Prostate gland (tissue), 2 donors: ENCODE measurements at regions not wholly inside any gene's neighbourhood (a gene's known extent, or its start where the extent isn't known, plus 50 kb on each side); places are given as distances from the start of the nearest gene placed in this dataset.

ENCODE experiments used
- DNase-seq: peaks from one replicate; pipeline ENCODE4 v3.0.0-alpha.2; 2019; ENCODE audit warnings: low spot score
- H3K27ac ChIP-seq, 2 donors: fragments of 200-600 bp; sonication (generic); 2 replicates each; pipeline ENCODE4 v1.5.1; 2017 to 2019
- H3K27me3 ChIP-seq: fragments of 200-600 bp; sonication (generic); replicated peaks from 2 replicates; pipeline ENCODE4 v1.5.1; 2019; ENCODE audit not compliant: insufficient read depth
- H3K36me3 ChIP-seq, 2 donors: fragments of 200-600 bp; sonication (generic); 1 replicate in 1 of 2; 2 replicates in 1 of 2; pipeline versions ENCODE4 v1.5.1 to v1.8.1; 2017 to 2019
- H3K4me1 ChIP-seq: fragments of 200-600 bp; sonication (generic); replicated peaks from 2 replicates; pipeline ENCODE4 v1.5.1; 2019
- H3K4me3 ChIP-seq, 2 donors: fragments of 200-600 bp; sonication (generic); 2 replicates each; pipeline ENCODE4 v1.5.1; 2017 to 2019
- H3K9me3 ChIP-seq: fragments of 200-600 bp; sonication (generic); 2 replicates; pipeline ENCODE4 v1.5.1; 2017
- POLR2A ChIP-seq: fragments of 450-650 bp; IDR thresholded peaks from one replicate; pipeline ENCODE4 v1.6.1; 2016; ENCODE audit warnings: antibody characterized with exemption, mild to moderate bottlenecking
- POLR2AphosphoS5 ChIP-seq: sonication (generic); formaldehyde crosslinking; IDR thresholded peaks from one replicate; pipeline ENCODE4 v1.6.1; 2017; ENCODE audit warnings: antibody characterized with exemption
- WGBS: methylation state at CpG from one replicate; pipeline ENCODE4 v1.1.5; 2018; 5-methylcytosine and 5-hydroxymethylcytosine counted together
- intact Hi-C: fragments of 100-400 bp; cut with DNase I; formaldehyde crosslinking; loops from one replicate; pipeline ENCODE4 v1.14.2; 2022
- TF ChIP-seq, protein P1 (sequence below), 4 experiments: fragments of 200-600 bp in 2 of 4; fragments of 450-650 bp in 2 of 4; sonication (generic) in 2 of 4; IDR thresholded peaks; 1 replicate in 3 of 4; 2 replicates in 1 of 4; pipeline ENCODE4 v1.5.1; 2016 to 2019; ENCODE audit warnings: antibody characterized with exemption in 4 of 4, mild to moderate bottlenecking in 2 of 4, moderate library complexity in 2 of 4

DNA sequence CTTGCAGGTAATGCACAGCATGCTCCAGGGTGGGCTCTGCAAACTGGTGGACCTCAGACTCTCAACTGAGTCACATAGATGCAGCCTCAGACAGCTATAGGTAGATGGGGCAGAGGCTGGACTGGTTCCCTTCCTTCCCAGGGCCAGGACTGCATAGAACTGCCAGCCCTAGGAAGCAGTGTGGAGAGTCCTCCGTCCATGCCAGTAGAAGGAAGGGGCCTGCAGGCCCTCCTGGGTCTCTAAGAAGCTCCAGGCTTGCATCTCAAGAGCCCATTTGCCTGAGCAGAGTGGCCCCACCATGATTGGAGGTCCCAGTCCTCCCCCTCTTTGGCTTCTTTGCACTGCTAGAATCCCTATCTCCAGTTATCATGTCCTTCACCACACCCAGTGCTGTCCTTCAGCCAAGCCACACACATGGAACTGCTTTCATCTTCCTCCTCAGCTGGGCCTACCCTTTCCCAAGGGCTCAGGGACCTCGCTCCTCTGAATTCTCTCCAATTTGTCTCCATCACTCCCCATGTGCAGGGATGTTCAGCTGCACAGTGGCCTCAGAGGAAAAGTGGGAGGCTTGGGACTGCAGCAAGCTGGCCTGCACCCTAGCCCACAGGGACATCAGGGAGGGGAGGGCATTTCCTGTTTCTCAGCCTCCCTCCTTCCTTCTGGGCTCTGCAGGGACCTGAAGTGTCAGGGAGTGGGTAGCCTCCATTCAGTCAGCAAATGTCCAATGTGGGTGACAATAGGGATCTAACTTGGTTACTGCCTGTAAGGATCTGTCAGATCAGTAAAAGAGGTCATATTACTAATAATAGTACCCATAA is 146.0 kb downstream of the PJA1 start:
- no peaks in the 10 kb centered on the region for H3K27me3 ChIP-seq
- no peak for DNase-seq

DNA sequence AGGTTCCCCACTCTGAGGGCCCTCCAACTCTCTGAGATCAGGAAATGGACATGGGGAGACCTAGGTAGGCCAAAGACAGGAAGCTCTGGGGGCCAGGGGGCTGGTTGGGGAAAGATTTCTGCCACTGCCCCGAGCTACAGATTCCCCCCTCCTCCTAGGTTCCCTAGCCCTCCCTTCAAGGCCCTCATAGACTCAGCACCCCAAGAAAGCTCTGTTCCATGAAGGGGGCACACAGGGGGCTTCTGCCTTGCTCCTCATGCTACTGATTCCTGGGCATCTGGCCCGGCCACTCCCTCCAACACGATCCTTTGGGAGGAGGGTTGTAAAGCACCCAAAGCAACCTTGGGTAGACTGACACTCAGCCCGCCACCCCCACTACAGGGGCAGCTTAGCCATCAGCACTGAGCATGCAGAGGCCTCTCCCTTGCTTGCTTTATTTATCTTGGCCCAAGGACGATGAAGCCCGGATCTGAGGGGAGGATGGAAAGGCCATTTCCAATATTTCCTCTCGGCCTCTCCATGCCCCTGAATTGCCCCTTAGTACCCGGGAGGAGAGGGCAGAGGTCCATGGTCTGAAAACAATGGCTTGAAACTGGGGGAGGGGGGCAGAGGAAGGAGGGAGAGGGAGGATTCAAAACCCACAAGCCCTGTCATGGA is 146.7 kb downstream of the PJA1 start:
- intact Hi-C loops = no loop called here
- H3K27ac ChIP-seq = no peak overlapping the region
- no peak overlapping the region for H3K4me3 ChIP-seq
- no peaks in the 10 kb centered on the region for H3K9me3 ChIP-seq
- no peaks in the 10 kb centered on the region for H3K36me3 ChIP-seq
- WGBS = 31% methylated on average over 7 of the region's 8 CpGs
- no peaks in the 10 kb centered on the region for H3K4me1 ChIP-seq
- no peaks in the 10 kb centered on the region for H3K27me3 ChIP-seq
- no peak for DNase-seq
- TF ChIP-seq POLR2A (no peak), POLR2AphosphoS5 (no peak)
- TF ChIP-seq, protein P1, sequence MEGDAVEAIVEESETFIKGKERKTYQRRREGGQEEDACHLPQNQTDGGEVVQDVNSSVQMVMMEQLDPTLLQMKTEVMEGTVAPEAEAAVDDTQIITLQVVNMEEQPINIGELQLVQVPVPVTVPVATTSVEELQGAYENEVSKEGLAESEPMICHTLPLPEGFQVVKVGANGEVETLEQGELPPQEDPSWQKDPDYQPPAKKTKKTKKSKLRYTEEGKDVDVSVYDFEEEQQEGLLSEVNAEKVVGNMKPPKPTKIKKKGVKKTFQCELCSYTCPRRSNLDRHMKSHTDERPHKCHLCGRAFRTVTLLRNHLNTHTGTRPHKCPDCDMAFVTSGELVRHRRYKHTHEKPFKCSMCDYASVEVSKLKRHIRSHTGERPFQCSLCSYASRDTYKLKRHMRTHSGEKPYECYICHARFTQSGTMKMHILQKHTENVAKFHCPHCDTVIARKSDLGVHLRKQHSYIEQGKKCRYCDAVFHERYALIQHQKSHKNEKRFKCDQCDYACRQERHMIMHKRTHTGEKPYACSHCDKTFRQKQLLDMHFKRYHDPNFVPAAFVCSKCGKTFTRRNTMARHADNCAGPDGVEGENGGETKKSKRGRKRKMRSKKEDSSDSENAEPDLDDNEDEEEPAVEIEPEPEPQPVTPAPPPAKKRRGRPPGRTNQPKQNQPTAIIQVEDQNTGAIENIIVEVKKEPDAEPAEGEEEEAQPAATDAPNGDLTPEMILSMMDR (IDR thresholded peaks at IDR 0.05) = no peak

More for the DNA sequence above, 146.0 kb downstream of the PJA1 start:
- intact Hi-C loops = no loop called here
- Histone ChIP-seq H3K36me3 (no peaks in the 10 kb centered on the region), H3K27ac (no peak overlapping the region), H3K4me3 (no peak overlapping the region), H3K4me1 (no peaks in the 10 kb centered on the region), H3K9me3 (no peaks in the 10 kb centered on the region)
- WGBS = 85% methylated on average over 2 of the region's 2 CpGs
- TF ChIP-seq POLR2AphosphoS5 (no peak), POLR2A (no peak)
- TF ChIP-seq, protein P1 (IDR thresholded peaks at IDR 0.05) = no peak

DNA sequence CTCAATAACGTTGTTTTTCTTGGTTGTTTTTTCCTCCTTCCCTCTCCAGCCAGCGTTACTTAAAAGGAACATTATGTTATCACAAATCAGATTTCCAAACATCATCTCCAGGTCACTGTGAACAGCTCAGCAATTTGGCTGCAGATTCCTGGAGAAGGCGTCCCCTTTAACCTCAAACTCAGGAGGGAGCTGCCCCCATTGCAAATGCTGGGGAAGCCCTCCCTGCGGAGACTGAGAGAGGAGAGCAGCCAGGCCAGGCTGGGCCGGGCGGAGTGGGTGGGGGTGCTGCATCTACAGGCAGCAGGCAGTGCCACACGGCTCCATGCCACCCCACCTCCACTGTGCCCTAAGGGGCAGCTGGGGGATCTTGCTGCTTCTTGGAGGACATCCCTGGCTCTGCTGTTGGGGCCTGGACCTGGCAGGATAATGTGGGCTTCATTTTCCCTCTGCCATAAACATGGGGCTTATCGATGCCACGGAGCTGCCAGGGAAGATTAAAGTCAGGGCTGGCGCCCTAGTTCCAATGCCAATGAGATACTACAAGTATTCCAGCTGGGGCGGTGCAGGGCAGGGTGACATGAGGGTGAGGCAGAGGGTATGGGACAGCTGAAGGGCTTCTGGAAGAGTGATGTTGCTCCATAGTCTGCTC is 148.8 kb downstream of the PJA1 start:
- TF ChIP-seq POLR2AphosphoS5 (no peak), POLR2A (no peak)

DNA sequence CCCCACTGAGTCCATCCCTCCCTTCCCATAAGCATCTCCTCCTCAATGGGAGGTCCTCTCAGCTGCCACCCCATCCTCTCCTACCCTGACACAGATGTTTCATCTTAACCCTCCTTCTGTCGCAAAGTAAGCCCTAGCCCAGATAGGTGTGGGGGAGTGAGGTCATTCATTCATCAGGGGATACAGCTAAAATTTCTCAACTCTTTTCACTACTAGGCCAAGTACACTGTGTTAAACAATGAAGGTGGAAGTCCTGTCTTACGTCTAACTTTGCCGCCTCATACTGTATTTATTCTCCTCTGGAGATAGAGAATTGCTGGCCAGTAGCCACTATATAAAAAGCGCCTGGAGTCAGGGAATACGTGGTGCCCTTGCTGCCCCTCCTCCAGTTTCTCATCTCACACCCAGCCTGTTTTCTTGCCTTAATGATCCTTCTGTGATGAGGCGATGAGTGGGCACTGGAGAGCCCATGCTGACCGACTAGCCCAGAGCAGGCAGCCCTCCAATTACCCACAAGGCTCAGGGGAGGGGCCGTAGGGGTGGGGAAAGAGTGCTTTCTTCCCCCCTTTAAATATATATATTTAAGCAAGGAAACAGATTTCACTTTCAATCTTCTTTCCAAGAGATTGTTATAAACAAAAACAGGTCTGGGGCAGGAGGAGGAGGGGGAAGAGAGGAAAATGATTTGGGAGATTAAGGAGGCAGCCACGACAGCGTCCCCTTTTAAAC is 149.5 kb downstream of the PJA1 start:
- H3K27me3 ChIP-seq = no peaks in the 10 kb centered on the region

More for the DNA sequence above, 148.8 kb downstream of the PJA1 start:
- no peaks in the 10 kb centered on the region for H3K27me3 ChIP-seq
- no peaks in the 10 kb centered on the region for H3K36me3 ChIP-seq
- H3K4me3 ChIP-seq = no peak overlapping the region
- DNase-seq = no peak
- no peaks in the 10 kb centered on the region for H3K4me1 ChIP-seq
- whole genome bisulfite sequencing = 30% methylated on average over 8 of the region's 11 CpGs
- peak overlapping the region; percentile 22 to 23 for H3K27ac ChIP-seq
- H3K9me3 ChIP-seq = no peaks in the 10 kb centered on the region
- intact Hi-C loops = no loop called here

More for the DNA sequence above, 149.5 kb downstream of the PJA1 start:
- H3K27ac ChIP-seq = peak overlapping the region; percentile 22 to 23
- no peak for DNase-seq
- H3K9me3 ChIP-seq = no peaks in the 10 kb centered on the region
- TF ChIP-seq, protein P1 (IDR thresholded peaks at IDR 0.05) = no peak
- no peak for TF ChIP-seq POLR2A
- no peak for TF ChIP-seq POLR2AphosphoS5
- no peak overlapping the region for H3K4me3 ChIP-seq
- intact Hi-C loops = no loop called here
- WGBS = 25% methylated on average over 10 of the region's 10 CpGs
- H3K36me3 ChIP-seq = no peaks in the 10 kb centered on the region
- H3K4me1 ChIP-seq = no peaks in the 10 kb centered on the region
